Pons (tissue), 1 donor: ENCODE measurements at regions not wholly inside any gene's neighbourhood (a gene's known extent, or its start where the extent isn't known, plus 50 kb on each side); places are given as distances from the start of the nearest gene placed in this dataset.
"Not testable (repeated sequence)": the region's sequence is repeated elsewhere in the genome, so short reads cannot be mapped to it uniquely, and the experiment has no call there.

Experiments used
- DNase-seq: peaks from one replicate; pipeline ENCODE4 v3.0.0-alpha.2; 2016; ENCODE audit warnings: low spot score

DNA sequence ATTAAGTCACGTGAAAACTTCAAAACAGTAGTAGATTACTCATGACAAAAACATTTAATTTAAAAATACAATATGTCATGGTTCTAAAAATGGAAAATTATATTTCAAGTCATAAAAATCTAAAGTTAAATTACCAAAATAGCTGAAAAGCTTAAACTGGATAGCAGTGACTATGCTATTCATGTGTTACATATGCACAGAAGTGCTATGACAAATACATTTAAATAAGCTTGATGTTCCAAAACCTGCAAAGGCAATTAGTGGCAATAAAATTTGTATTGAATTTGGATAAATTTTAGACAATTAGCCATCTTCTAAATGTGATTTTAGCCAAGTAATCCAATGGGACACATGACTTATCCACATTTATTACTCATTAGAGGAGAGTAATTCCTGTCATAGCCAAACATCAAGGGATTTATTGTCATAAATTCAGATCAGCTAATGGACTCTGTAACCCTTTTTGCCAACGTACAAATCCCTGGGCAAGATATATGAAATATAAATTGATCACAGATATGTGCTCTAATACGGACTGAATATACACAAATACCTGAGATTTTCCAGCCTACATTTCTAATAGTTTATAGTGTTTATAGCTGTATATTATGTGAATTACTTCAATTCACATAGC is 419.4 kb downstream of the ISL1 start:
- DNase-seq = no peak

DNA sequence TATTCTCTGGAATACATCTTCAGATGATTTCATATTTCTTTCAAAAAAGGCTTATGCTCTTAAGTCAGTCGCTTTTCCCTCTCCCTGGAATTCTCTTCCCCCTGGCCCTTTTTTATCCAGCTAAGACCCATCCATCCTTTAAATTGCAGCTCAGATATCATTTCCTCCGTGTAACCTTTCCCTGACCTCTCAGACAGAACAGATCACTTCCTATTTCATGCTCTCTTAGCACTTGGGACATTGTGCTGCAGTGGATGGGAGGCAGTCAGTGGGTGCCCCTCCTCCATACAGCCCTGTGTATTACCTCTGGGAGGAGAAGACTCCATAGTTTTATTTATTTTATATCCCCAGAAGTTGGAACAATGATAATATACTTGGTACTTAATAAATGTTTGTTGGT is 423.4 kb downstream of the ISL1 start:
- no peak for DNase-seq

DNA sequence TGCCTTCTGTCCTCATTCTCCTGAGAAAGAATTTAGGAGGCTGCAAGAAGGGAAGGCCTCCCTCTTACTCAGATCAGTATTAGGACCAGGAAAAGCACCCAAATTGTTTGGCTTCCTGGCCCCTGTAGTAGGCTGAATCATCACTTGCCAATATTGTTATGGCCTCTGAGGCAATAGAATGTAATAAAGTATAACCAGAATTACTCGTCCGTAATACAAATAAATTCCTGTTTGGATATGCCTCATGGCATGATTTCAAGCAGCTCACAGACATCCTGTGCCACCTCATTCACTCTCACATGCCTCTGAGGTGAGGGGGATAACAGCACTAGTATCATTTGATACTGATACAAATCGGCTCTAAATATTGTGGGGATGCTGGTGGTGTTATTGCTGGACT is 427.3 kb downstream of the ISL1 start:
- no peak for DNase-seq

DNA sequence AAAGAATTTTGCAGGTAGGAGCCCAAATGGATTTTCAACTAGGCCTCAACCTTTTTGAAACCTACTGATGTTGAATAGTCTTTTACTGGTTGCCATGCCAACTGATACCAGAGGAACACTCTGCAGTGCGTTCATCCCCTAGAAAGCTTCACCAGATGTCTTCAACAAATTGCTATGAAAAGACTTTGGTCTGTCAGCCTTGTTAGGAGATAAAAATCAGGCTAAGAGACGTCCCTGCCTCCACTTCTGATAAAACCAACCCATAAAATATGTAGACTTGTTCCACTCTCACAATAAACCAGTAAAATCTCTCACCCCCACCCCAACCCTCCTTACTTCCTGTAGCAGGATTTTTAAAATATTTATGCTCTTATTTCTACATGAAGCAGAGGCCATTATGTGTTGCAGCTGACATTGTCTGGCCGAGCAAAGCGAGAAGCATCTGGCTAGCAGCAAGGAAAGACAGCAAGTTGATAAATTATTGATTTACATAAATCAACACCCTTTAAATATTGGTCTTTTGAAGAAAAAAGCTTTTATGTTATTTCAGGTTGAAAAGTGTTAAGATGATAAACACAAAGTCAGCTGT is 428.7 kb downstream of the ISL1 start:
- no peak for DNase-seq

DNA sequence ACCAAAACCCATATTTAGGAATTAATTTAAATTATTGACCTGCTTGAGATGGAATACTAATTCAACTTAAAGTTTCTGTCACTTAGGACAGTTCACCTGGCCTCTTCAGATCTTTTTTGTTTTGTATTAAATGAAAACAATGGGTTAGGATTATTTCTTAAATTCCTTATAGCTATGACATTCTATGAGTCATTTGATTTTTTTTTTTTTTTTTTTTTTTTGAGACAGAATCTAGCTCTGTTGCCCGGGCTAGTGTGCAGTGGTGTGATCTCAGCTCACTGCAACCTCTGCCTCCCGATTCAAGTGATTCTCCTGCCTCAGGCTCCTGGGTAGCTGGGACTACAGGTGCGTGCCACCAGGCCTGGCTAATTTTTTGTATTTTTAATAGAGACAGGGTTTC is 431.6 kb downstream of the ISL1 start:
- DNase-seq = not testable (repeated sequence)

DNA sequence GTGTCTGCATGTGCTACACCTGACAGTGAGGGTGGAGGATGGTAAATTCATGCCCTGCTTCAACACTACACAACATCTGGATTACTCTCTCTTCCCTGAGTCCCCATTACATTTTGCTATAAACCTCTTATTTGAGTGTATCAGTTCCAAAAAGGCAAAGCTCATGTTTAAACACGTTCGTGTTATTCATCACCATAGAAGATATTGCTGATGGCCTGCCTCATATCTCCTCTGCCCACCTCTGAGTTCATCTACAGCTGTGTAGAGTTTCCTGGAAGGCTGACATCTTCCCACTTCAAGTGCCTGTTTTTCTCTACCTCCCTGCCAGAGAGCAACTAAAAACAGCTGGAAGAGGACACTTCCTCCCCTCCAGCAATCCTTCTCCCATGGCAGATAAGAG is 433.2 kb downstream of the ISL1 start:
- no peak for DNase-seq

DNA sequence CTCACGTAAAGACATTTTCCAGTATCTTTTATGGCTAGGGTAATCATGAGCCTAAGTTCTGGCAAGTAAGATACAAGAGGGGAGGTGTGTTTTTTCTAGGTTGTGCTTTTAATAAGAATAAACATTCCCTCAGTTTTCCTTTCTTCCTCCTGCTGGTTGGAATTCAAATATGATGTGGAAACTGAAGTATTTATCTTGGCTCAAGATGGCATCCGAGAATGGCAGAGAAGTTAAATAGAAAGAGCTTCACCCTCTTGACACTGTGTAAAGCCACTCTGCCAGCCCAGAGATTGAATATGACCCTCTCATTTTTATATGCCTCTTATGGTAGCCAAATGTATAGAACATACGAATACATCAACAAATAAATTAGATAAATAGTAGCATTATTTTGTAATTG is 438.4 kb downstream of the ISL1 start:
- DNase-seq = no peak

DNA sequence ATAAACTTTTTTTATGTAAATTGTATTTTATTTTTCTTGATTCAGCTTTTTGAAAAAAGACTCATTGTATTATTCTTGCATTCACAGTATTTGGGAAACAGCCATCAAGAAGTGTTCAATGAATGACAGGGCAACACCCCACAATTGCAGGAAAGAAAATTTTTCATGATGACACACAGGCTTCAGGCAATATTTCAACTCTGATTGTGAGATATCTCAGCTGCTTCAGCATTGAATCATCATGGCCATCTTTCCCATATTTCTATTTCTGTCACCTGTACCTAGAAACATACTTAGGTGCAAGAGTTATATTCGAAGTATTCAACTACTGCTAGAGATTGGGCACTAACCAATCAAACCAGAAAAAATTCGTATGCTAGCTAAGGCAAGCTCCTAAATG is 446.0 kb downstream of the ISL1 start:
- DNase-seq = no peak

DNA sequence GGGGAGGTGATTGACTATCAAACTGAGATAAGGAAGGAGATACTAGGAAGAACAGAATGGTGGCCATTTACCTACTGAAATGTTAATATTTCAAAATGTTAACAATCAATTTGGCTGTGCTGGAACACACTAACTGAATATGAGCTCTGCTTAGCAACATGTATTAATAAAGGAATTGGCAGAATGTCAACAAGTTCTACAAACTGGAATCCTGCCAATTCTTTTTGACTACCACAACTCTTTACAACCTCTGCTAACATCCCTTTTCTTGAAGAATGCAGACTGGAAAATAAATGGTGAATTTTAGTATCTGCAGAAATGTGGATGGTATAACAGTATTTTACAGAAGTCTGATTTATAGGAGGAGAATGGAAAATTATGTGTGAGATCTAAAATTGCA is 446.4 kb downstream of the ISL1 start:
- no peak for DNase-seq

DNA sequence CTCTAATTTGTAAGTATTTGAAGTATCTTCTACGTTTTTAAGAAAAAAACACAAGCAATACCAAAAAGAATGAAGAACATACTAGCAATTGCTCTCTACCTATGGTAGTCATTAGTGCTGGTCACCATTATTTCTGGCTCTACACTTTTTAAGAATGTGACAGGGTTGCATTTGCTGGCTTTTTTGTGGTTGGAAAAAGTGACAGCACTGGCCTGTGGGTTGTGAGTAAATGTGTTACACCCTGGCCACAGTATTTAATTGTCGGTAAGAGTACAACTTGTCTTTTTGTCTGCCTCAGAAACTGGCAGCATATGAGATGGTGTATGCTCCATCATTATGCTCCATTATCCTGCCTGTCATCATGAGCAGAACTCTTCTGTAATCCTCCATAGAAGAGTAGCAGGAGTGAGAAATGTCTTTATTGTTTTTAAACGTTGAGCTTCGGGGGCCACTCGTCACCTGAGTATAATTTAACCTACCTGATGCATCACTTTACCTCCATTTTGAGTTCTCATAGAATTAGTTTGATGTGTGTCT is 449.8 kb downstream of the ISL1 start:
- DNase-seq = no peak

DNA sequence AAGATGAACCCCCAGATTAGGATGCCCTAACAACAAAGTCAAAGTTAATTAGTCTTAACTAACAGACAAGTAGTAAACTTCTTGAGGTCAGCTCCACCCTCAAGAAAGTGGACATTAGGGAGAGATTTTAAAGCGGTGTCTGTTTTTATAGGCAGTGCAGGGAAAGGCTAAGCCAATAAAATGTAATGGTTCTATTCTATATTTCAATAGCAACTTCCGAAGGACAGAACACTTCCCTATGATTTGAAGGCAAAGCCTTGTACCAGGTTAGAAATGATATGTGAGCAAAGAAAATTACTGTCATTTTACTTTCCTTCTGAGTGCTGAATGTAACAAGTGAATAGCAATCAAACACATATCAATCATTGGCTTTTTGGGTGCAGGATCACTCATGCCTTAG is 455.2 kb downstream of the ISL1 start:
- DNase-seq = no peak

DNA sequence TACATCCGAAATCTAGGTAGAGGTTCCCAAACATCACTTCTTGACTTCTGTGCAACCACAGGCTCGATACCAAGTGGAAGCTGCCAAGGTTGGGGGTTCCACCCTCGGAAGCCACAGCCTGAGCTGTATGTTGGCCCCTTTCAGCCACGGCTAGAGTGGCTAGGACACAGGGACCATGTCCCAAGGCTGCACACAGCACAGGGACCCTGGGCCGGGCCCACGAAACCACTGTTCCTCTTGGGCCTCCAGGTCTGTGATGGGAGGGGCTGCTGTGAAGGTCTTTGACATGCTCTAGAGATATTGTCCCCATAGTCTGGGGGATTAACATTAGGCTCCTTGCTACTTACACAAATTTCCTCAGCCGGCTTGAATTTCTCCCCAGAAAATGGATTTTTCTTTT is 460.6 kb downstream of the ISL1 start:
- no peak for DNase-seq

DNA sequence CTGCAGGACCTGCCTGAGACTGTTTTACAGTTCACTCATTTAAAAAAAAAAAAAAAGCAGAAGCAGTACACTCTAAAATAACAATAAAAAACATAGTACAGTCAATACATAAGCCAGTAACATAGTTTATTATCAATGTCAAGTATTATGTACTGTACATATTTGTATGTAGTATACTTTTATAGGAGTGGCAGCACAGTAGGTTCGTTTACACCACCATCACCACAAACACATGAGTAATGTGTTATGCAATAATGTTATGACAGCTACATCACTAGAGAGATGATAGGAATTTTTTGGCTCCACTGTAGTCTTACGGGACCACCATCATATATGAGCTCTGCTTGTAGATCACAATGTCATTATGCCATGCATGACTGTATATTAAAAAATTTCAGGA is 462.8 kb downstream of the ISL1 start:
- no peak for DNase-seq

DNA sequence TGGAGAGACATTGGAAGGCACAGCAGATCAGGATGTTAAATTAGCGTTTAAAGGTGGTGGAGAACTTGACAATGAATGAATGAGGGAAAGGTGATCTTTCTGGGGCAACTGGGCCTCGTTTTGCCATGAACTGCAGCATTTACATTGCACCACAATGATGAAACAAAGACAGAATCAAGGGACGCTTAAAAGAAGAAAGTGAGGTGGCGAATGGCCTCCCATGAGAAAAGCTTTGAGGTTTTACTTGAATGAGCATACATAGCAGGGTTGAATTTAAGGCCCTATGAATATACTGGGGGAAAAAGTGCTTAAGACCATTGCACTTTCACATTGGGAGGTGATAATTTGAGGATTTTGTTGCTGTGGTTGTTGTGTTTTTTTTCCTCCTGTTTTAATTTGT is 476.4 kb downstream of the ISL1 start:
- no peak for DNase-seq

DNA sequence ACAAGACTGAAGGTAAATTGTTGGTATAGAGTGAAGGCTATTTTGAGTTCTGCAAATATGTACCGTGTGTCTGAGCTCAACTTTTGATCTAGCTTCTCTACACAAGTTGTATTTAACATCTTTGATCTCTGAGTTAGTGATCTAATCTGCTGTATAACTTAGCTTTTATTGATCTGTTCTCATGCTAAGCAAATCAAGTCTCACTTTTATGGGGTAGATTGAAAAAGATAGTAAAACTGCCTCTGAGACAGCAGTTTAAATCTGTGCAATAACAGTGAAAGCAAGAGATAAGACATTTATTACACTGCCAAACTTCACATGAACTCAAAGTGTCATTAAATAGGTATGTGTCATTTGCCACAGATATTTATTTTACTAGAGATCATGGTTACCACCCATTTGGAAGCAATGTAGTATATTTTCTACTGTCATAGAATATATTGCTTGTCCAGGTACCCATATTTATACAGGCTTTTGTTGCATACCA is 477.3 kb downstream of the ISL1 start:
- DNase-seq = no peak

DNA sequence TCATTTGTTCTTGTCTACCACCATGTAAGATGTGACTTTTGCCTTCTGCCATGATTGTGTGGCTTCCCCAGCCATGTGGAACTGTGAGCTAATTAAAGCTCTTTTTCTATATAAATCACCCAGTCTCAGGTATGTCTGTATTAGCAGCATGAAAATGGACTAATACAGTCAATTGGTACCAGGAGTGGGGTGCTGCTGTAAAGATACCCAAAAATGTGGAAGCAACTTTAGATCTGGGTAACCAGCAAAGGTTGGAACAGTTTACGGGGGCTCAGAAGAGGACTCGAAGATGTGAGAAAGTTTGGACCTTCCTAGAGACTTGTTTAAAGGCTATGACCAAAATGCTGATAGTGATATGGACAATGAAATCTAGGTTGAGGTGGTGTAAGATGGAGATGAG is 488.9 kb downstream of the ISL1 start:
- DNase-seq = no peak

DNA sequence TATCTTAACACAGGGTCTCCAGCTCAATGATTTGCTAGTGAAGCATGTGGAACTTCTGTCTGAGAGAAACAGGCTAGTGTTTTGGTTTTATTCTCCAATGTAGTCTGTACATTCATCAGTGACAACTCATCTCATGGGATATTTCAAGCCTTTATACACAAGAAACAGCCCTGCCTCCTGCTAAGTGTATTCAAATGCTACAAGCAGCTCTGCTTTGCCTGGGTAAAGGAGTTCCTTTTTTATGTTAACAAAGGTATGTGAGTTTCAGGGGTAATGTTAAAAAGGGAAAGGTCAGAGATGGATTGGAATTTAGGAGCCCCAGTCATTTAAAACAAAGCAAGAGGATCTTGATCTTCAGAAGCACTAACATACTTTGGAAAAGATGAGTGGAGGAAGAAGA is 498.7 kb downstream of the ISL1 start:
- no peak for DNase-seq

DNA sequence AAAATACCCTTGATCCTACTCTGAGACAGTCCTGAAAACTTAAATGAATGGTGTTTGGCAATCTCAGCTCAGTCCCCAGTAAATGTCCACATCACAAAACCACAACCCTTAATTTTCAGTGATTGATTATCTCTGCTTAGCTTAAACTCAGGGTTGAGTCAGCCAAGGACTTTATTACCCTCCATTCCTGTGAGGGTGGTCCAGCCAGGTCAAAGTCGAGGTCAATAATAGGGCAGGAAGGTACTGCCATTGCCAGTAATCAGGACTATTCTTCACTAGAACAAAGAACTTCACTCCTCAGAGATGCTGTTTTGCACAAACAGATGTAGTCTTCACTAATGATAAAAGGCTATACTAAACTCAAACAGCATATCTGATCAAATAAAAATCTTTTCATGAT is 499.4 kb downstream of the ISL1 start:
- DNase-seq = no peak

DNA sequence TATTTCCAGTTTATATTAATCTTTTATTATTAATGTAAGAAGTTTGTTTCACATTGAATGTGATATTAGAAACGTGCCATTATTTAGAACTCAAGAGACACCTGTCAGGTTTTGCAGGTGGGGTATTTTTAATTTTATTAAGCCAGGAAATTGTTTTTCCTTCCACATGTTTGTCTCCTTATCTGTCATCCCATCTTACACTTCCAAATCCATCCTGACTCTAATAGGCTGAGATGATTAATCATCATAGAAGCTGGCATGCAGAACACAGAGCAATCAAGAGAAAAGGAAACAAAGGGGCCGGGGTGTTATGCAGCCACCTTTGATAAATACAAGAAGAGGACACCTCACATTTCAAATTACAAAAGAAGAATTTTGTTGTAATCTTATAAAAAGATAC is 506.5 kb downstream of the ISL1 start:
- no peak for DNase-seq

DNA sequence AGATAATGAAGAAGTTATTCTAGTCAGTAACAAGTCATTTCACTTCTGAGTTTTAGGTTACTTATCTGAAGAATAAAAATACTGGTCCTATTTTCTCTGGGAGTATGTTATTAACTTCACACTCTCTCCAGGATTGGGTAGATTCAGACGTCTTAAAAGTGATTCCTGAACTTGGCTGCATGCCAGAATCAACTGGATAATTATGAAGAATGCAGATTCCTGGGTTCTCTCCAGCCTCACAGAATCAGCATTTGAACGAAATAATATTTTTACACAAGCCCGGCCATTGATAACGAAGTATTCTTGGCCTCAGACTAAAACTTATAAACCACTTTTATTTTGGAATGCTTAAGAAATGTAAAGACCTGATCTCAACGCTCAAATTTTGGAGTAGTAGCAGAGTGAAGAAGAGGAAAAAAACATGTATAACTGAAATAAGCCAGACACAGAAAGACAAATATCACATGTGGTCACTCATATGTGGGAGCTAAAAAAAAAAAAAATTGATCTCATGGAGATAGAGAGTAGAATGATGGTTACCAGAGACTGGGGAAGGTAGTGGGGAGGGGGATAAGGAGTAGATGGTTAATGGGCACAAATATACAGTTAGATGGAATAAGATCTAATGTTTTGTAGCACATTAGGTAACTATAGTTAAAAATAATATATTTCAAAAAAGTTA is 507.3 kb downstream of the ISL1 start:
- DNase-seq = no peak

DNA sequence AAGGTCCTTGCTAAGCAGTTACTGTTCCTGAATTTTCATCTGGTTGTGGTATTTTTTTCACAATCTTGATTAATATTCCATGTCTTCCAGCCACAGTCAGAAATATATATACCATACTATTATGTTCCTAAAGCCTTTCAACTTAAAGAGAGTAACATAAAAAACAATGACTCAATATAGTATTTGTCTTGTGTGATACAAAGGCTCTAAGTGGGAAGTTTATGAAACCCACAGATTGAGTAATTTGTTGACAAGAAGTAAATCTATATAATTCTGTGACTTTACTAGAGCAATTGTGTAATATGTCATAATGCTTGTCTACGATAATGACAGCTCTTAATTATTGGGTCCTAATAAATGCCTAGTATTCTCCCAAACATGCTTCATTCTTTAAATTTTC is 509.4 kb downstream of the ISL1 start:
- no peak for DNase-seq

DNA sequence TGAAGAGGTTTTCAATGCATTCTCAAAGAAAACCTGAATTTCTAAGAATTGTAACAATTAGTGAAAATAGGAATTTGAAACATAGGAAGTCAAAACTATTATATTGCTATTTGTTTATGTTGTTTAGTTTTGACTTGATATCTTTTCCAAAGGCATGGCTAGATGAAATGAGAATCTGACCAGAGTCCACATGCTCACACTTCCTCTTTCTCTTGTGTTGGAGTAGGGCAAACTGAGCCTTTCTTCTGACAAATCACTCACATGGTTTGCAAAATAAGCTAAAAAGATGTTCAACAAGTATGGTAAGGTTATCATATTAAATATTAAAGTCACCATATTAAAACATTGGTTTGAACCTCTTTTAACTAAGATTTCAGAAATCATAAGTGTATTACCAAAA is 512.6 kb downstream of the ISL1 start:
- no peak for DNase-seq

DNA sequence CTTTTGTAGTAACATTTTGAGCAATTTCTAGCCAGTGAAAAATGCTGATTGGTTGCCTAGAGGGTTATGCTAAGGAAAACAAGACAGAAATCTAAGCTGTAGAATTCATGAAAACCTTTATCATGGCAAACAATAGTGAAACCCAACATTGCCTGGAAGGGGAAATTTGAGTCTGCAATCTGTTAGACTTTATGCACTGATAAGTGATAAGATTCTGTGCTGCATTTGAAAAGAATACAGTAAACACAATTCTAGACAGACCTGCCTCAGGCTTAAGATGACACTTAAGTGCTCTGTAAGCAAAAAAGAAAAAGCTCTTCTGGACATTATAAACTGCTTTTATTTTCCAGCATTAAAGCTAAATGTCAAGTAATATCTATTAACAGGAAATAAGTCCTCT is 519.3 kb downstream of the ISL1 start:
- no peak for DNase-seq

DNA sequence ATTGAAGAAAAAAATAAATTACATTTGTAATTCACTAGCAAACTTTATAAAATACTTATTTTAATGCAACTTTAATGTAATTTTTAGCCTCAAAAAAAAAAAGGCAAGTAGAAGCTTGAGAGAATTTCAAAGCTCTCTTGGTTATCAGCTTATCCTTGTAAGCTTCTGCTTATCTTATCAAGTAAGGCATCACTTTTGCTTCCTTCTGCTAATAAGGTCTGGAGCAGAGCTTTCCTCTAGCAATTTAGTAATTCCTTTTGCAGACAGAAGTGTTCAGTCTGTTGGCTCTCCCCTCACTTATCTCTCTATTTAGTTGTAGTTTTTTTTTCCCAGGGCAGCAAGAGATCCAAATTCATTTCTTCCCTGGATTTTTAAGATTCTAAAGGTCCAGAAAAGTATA is 525.0 kb downstream of the ISL1 start:
- DNase-seq = no peak
